Upper lobe of left lung (tissue), 6 donors: ENCODE measurements at regions not wholly inside any gene's neighbourhood (a gene's known extent, or its start where the extent isn't known, plus 50 kb on each side); places are given as distances from the start of the nearest gene placed in this dataset.
"Not testable (repeated sequence)": the region's sequence is repeated elsewhere in the genome, so short reads cannot be mapped to it uniquely, and the experiment has no call there.

Source experiments
- ATAC-seq, 2 donors: fragments of 200-7000 bp; cut with Tn5 transposase; one replicate each; pipeline ENCODE4 v1.9.1; 2022; ENCODE audit warnings: mild to moderate bottlenecking in 2 of 2, moderate library complexity in 2 of 2; ENCODE audit not compliant: low FRiP score in 2 of 2
- DNase-seq, 2 donors: peaks; one replicate each; pipeline ENCODE4 v3.0.0-alpha.2; 2019 to 2020
- H3K27ac ChIP-seq, 4 donors: fragments of 200-600 bp; sonication (generic); one replicate each; pipeline ENCODE4 v1.5.1; 2016 to 2019
- H3K27me3 ChIP-seq, 4 donors: fragments of 200-600 bp; sonication (generic); one replicate each; pipeline ENCODE4 v1.5.1; 2017 to 2019
- H3K36me3 ChIP-seq, 4 donors: fragments of 200-600 bp; sonication (generic); one replicate each; pipeline ENCODE4 v1.5.1; 2016 to 2019
- H3K4me1 ChIP-seq, 4 donors: fragments of 200-600 bp; sonication (generic); one replicate each; pipeline ENCODE4 v1.5.1; 2018 to 2019
- H3K4me3 ChIP-seq, 4 donors: fragments of 200-600 bp; sonication (generic); one replicate each; pipeline ENCODE4 v1.5.1; 2017 to 2019; ENCODE audit warnings: mild to moderate bottlenecking in 2 of 4, moderate library complexity in 1 of 4
- H3K9me3 ChIP-seq, 4 donors: fragments of 200-600 bp; sonication (generic); one replicate each; pipeline ENCODE4 v1.5.1; 2018 to 2019
- CTCF ChIP-seq, 6 experiments: fragments of 450-650 bp in 4 of 6; fragments of 200-600 bp in 2 of 6; sonication (generic) in 2 of 6; IDR thresholded peaks; one replicate each; pipeline ENCODE4 v1.5.1; 2016 to 2019; ENCODE audit warnings: antibody characterized with exemption in 6 of 6
- EP300 ChIP-seq, 4 donors: sonication (generic); formaldehyde crosslinking; IDR thresholded peaks; one replicate each; pipeline ENCODE4 v1.5.1; 2017; ENCODE audit warnings: antibody characterized with exemption in 4 of 4, control low read depth in 2 of 4
- POLR2A ChIP-seq, 4 donors: fragments of 450-650 bp; IDR thresholded peaks; one replicate each; pipeline ENCODE4 v1.5.1; 2016 to 2017; ENCODE audit warnings: antibody characterized with exemption in 4 of 4, mild to moderate bottlenecking in 2 of 4
- POLR2AphosphoS5 ChIP-seq, 2 donors: sonication (generic); formaldehyde crosslinking; IDR thresholded peaks; one replicate each; pipeline ENCODE4 v1.5.1; 2017; ENCODE audit warnings: antibody characterized with exemption in 2 of 2
- WGBS, 2 donors: methylation state at CpG; one replicate each; pipeline ENCODE4 v1.1.5; 2017 to 2018; 5-methylcytosine and 5-hydroxymethylcytosine counted together
- donor health status: DM: no; HTN: no; CAD: no; lungs with moderate emphysema.
- donor health status: DM: no; HTN: yes; CAD: no; lungs with severe emphysema.

- Histone ChIP-seq H3K4me3 (no peak overlapping the region), H3K27me3 (no peaks in the 10 kb centered on the region), H3K27ac (no peak overlapping the region), H3K9me3 (no peaks in the 10 kb centered on the region), H3K4me1 (no peaks in the 10 kb centered on the region), H3K36me3 (no peaks in the 10 kb centered on the region)
- ATAC-seq (no peak), DNase-seq (no peak)
- whole genome bisulfite sequencing, 2 donors, result 70 to 79% methylated on average over 1 of the region's 1 CpG
- TF ChIP-seq POLR2A (IDR thresholded peaks at IDR 0.05), result no peak
These were observed 593.8 kb upstream of the PCDH7 start for GRCh38 chr4:30126351-30126750.

- DNase-seq, H3K9me3 ChIP-seq, H3K27me3 ChIP-seq, H3K36me3 ChIP-seq, H3K4me1 ChIP-seq, ATAC-seq, H3K27ac ChIP-seq, H3K4me3 ChIP-seq: not testable (repeated sequence)
- WGBS, 2 donors, result 86 to 93% methylated on average over 5 of the region's 5 CpGs
These were observed 571.3 kb upstream of the PCDH7 start for GRCh38 chr4:30148828-30149227.

- not testable (repeated sequence) for H3K4me1 ChIP-seq, H3K27ac ChIP-seq, H3K27me3 ChIP-seq, DNase-seq, ATAC-seq, H3K4me3 ChIP-seq, H3K36me3 ChIP-seq, H3K9me3 ChIP-seq
- whole genome bisulfite sequencing, 2 donors, result 81 to 86% methylated on average over 7 of the region's 7 CpGs
These were observed 570.6 kb upstream of the PCDH7 start for GRCh38 chr4:30149539-30149938.

GRCh38 chr4:30153427-30153826 is 566.7 kb upstream of the PCDH7 start:
- H3K27me3 ChIP-seq, result no peaks in the 10 kb centered on the region
- no peaks in the 10 kb centered on the region for H3K4me1 ChIP-seq
- TF ChIP-seq POLR2AphosphoS5 (IDR thresholded peaks at IDR 0.05), result no peak
- no peak for TF ChIP-seq CTCF (IDR thresholded peaks at IDR 0.05)
- ATAC-seq (no peak), DNase-seq (peak in 1 of 2 donors; percentile 10)
- WGBS, 2 donors, result 86% methylated on average over 2 of the region's 2 CpGs; no CpG with 5 or more reads in 1 of the 2 donors
- no peak overlapping the region for H3K27ac ChIP-seq
- no peaks in the 10 kb centered on the region for H3K9me3 ChIP-seq
- H3K36me3 ChIP-seq, result no peaks in the 10 kb centered on the region
- H3K4me3 ChIP-seq, result no peak overlapping the region

GRCh38 chr4:30160140-30160539 is 560.0 kb upstream of the PCDH7 start:
- no peaks in the 10 kb centered on the region for H3K36me3 ChIP-seq
- TF ChIP-seq CTCF (IDR thresholded peaks at IDR 0.05), result no peak
- no peak for TF ChIP-seq EP300 (IDR thresholded peaks at IDR 0.05)
- no peak for TF ChIP-seq POLR2A (IDR thresholded peaks at IDR 0.05)
- TF ChIP-seq POLR2AphosphoS5 (IDR thresholded peaks at IDR 0.05), result no peak
- H3K27me3 ChIP-seq, result no peaks in the 10 kb centered on the region
- H3K4me1 ChIP-seq, result no peaks in the 10 kb centered on the region
- no peak overlapping the region for H3K27ac ChIP-seq
- DNase-seq, result no peak
- 68 to 86% methylated on average over 2 of the region's 2 CpGs for WGBS, 2 donors
- no peaks in the 10 kb centered on the region for H3K9me3 ChIP-seq
- H3K4me3 ChIP-seq, result no peak overlapping the region
- ATAC-seq, result no peak

- no peak for TF ChIP-seq POLR2A (IDR thresholded peaks at IDR 0.05)
- no peak for TF ChIP-seq POLR2AphosphoS5 (IDR thresholded peaks at IDR 0.05)
- TF ChIP-seq CTCF (IDR thresholded peaks at IDR 0.05), result no peak
- DNase-seq, result no peak
- no peaks in the 10 kb centered on the region for H3K27me3 ChIP-seq
These were observed 547.8 kb upstream of the PCDH7 start for GRCh38 chr4:30172416-30172815.

GRCh38 chr4:30181512-30181911 is 538.7 kb upstream of the PCDH7 start:
- peak; percentile 46 to 66 for ATAC-seq
- no peak for TF ChIP-seq POLR2A (IDR thresholded peaks at IDR 0.05)
- peak in 1 of 4 donors; percentile 22 for TF ChIP-seq EP300 (IDR thresholded peaks at IDR 0.05)
- peaks cover 0 to 3% (median 0%) of the 10 kb centered on the region in 4 donors for H3K4me1 ChIP-seq
- H3K4me3 ChIP-seq, result no peak overlapping the region
- 66% methylated on average over 4 of the region's 4 CpGs for WGBS, 2 donors
- no peaks in the 10 kb centered on the region for H3K36me3 ChIP-seq
- H3K9me3 ChIP-seq, result no peaks in the 10 kb centered on the region
- no peak for DNase-seq
- H3K27me3 ChIP-seq, result no peaks in the 10 kb centered on the region
- H3K27ac ChIP-seq, result no peak overlapping the region

More at GRCh38 chr4:30172416-30172815, 547.8 kb upstream of the PCDH7 start:
- Histone ChIP-seq H3K27ac (no peak overlapping the region), H3K36me3 (no peaks in the 10 kb centered on the region), H3K4me3 (no peak overlapping the region), H3K9me3 (no peaks in the 10 kb centered on the region), H3K4me1 (no peaks in the 10 kb centered on the region)
- no peak for ATAC-seq
